ENCODE measurements at regions not wholly inside any gene's neighbourhood (a gene's known extent, or its start where the extent isn't known, plus 50 kb on each side); places are given as distances from the start of the nearest gene placed in this dataset.
"Not testable (repeated sequence)": the region's sequence is repeated elsewhere in the genome, so short reads cannot be mapped to it uniquely, and the experiment has no call there.

DNA sequence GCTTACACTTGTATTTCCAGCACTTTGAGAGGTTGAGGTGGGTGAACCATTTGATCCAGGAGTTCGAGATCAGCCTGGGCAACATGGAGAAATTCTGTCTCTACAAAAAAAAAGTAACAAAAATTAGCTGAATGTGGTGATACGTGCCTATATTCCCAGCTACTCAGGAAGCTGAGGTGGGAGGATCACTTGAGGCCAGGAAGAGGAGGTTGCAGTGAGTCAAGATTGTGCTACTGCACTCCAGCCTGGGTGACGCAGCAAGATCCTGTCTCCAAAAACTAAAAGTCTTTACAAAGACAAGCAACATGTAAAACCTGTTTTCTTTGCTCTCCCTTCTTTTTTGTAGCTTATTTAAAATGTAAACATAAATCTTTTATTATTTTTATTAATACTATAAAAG, 1156.1 kb downstream of the FAT4 start:
- DNase-seq: no peak

DNA sequence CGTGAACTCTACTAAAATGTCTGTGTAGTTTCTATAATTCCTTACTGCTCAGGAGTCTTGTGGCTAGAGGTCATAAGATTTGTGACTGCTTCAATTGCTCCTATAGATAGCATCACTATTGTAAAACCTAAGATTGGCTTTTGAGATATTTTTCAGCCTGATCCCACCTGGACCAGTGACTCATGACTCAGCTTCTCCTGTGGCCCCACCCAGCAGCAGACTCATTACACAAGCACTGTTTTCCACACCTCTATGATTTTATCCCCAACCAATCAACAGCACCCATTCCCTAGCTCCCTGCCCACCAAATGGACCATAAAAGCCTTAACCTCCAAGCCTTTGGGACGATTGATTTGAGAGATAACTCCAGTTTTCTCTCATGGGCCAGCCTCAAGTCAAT, 1157.0 kb upstream of the INTU start:
- DNase-seq: no peak

- no peak for DNase-seq
Measured at GRCh38 chr4:126479709-126480108, 1153.0 kb upstream of the INTU start.

- no peak for DNase-seq
Measured at GRCh38 chr4:126482311-126482710, 1150.4 kb upstream of the INTU start.

DNA sequence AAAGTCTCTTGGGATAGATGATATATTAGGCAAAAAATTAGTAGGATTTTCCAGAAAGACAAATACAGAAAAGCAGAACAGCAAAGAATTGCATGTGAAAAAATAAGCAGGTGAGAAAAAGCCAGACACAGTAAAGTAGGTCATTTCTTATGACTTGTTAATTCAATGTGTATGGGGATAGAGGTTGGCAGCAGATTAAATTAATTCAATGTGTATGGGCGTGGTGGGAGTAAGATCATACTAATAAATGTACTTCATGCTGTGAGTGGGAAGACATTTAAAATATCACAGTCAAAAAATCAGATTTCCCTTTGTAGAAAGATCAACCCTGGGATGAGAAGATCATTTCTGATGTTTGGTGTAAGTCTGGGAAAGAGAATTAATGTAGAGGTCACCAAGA, 1146.4 kb upstream of the INTU start:
- no peak for DNase-seq

DNA sequence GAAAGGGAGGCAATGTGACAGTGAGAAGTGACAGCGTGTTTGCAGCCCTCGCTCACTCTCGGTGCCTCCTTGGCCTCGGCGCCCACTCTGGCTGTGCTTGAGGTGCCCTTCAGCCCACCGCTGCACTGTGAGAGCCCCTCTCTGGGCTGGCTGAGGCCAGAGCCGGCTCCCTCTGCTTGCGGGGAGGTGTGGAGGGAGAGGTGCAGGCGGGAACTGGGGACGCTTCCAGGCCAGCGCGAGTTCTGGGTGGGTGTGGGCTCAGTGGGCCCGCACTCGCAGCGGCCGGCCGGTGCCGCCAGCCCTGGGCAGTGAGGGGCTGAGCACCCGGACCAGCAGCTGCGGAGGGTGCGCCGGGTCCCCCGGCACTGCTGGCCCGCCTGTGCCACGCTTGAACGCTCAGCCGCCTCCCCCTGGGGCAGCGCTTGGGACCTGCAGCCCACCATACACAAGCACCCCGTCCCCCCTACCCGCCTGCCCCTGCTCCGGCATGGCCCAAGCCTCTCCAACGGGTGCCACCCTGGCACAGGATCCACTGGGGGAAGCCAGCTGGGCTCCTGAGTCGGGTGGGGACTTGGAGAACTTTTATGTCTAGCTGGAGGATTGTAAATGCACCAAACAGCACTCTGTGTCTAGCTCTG, 1142.8 kb upstream of the INTU start:
- DNase-seq: no peak

DNA sequence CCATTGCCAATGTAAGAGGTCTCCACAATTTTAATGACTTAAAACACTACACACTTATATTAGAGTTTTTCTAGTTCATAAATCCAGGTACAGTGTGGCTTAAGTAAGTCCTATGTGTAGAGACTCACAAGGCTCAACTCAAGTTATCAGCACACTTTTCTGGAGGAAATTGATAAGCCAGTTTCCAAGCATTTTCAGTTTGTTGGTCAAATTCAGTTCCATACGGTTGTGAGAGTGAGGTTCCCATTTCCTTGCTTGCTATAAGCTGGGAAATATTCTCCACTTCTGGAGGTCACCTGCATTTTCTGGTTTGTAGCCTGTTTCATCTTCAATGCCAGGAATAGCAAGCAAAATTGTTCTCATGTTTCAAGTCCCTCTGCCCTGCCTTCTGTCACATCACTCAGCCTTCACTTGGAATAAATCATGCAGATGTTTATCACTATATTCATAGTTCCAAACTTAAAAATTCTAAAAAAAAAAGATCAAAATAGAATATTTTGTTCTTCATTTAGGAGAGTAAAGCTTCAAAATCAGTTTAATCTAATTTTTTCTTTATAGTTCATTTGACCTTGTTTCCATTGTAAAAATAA, 1137.5 kb upstream of the INTU start:
- DNase-seq: no peak

- DNase-seq: no peak
Measured at GRCh38 chr4:126512979-126513378, 1119.8 kb upstream of the INTU start.

DNA sequence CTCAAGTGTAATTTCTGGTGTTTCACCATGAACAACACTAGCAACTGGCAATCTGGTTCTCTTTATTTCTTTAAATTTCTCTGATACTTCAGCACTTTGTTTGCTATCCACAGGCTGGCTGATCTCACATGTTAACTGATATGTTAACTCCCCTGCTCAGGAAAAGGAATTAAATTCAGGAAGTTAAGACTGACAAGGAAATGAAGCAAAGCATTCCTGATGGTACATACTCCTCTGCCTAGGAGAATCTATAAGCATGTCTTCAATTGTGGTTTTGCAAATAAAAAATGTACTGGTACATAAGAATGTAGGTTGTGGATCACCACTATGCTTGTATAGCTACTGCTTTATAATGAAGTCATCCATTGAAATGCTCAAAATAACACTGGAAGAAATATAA, 1119.2 kb upstream of the INTU start:
- DNase-seq: no peak

GRCh38 chr4:126520731-126521130, 1112.0 kb upstream of the INTU start:
- DNase-seq: no peak

DNA sequence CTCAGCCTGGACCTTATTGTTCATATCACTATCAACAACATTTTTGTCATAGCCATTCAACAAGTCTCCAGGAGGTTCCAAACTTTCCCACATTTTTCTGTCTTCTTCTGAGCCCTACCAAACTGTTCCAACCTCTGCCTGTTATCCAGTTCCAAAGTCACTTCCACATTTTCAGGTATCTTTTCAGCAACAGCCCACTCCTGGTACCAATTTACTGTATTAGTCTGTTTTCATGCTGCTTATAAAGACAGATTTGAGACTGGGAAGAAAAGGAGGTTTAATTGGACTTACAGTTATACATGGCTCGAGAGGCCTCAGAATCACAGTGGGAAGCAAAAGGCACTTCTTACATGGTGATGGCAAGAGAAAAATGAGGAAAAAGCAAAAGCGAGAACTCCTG, 1107.4 kb upstream of the INTU start:
- not testable (repeated sequence) for DNase-seq

GRCh38 chr4:126526335-126526734, 1106.4 kb upstream of the INTU start:
- DNase-seq: no peak

GRCh38 chr4:126529997-126530396, 1102.8 kb upstream of the INTU start:
- DNase-seq: no peak

- DNase-seq: no peak
Measured at GRCh38 chr4:126530996-126531585, 1101.7 kb upstream of the INTU start.

- DNase-seq: no peak
Measured at GRCh38 chr4:126532527-126532926, 1100.2 kb upstream of the INTU start.

DNA sequence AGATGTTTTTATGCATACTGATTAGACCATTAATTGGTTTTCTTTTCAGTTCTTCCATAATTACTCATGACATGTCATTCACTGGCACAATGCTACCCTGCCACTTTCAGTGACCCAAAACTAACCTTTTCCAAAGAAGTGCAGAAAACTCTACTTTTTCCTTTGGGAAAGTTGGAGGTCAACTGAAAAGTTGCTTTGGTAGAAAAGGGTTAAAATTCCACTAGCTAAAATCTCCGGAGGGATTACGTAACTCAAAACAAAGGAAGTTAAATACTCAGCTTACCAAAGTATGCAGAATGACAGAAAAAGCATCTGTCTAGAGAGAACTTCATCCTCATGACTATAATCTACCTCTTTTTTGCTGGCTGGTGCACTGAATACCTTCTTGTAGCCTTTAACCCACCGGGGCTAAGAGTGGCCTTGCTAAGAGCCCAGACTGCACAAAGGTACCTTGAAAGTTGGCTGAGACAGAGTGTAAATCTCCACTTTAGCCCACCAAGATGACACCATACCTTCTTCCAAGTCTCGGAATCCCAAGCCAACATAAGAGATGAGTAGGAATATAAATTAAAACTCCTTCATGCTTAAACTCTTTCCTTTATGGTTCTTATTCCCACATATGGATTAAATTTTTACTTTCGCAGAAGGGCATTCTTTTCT, 1099.5 kb upstream of the INTU start:
- DNase-seq: no peak

DNA sequence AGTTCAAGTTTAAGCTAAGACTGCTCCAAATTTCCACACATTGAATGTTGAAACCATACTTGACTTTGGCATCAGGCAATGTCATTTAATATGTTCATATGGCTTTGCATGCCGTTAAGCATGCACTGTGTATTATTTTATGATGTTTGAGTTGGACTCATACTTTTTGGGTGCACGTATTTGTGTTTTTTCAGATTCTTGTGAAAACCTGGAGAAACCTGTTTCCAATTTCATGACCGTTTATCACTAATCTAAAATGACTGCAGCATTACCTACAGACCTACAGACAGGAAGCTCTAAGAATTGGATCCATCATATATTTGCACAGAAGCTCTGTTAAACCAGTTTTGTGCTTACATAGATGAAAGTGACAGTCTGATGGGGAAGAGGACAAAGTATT, 1093.0 kb upstream of the INTU start:
- DNase-seq: no peak

- no peak for DNase-seq
Measured at GRCh38 chr4:126541820-126542219, 1090.9 kb upstream of the INTU start.

DNA sequence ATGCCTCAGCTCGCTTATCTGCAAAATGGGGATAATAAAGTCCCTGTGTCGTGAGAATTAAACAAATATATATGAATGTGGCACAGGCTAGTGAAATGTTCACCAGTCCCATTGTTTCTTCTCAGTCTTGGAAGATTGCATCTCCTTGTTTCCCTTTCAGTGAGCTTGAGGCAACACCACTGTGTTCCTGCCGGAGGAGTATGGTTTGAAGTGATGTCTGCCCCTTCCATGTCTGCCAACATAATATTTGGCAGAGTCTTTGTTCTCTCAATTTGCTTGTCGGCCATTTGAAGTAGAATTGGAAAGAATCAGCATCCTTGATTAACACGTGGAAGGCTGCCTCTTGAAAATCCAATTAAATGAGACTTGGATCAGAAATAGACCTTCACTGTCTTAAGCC, 1088.5 kb upstream of the INTU start:
- DNase-seq: no peak

GRCh38 chr4:126546197-126546596, 1086.6 kb upstream of the INTU start:
- DNase-seq: not testable (repeated sequence)

DNA sequence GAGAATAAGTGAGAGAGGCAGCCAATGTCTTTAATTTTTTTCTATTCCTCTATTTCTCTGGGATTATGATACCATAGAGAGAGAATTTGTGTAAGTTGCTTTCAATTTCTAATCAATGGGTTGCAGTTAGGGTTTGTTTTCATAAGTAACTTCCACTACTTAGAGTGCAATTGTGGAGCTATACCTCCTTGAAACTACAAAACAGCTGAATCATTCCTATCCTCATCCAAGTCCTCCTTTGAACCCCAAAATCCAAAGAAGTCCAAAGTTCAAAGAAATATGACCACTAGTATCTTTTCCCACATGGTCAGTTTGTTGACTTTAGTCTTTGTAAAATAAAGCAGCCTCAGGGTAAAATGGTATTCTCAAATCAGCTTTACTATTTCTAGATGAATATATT, 1085.4 kb upstream of the INTU start:
- DNase-seq: no peak

GRCh38 chr4:126548890-126549289, 1083.9 kb upstream of the INTU start:
- DNase-seq: no peak

- DNase-seq: no peak
Measured at GRCh38 chr4:126552321-126552720, 1080.4 kb upstream of the INTU start.

GRCh38 chr4:126553248-126553647, 1079.5 kb upstream of the INTU start:
- no peak for DNase-seq
